ENCODE measurements at regions not wholly inside any gene's neighbourhood (a gene's known extent, or its start where the extent isn't known, plus 50 kb on each side); places are given as distances from the start of the nearest gene placed in this dataset.

DNA sequence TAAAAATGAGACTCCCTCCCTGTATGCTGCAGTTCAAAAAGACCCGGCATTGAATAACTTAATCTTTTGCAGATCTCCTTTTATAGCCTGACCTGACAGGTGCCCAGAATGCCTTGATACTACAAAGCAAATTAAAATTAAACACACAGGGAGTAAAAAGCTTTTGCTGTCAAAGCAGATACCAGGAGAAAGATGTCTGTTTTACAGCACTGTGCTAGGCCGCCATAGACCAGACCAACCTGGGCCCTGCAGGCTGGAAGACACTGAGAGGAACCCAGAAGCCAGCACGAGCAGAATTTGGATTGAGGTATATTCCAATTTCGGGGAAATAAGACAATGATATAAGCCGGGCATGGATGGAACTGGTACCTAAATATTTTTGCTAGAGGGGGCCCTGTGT lies 602.8 kb upstream of the SOX11 start:
- no peak for DNase-seq (ENCODE audit: low read depth)
- H3K4me3 ChIP-seq (ENCODE audit: low read depth, low read length), result no peak overlapping the region
- TF ChIP-seq, protein P1, sequence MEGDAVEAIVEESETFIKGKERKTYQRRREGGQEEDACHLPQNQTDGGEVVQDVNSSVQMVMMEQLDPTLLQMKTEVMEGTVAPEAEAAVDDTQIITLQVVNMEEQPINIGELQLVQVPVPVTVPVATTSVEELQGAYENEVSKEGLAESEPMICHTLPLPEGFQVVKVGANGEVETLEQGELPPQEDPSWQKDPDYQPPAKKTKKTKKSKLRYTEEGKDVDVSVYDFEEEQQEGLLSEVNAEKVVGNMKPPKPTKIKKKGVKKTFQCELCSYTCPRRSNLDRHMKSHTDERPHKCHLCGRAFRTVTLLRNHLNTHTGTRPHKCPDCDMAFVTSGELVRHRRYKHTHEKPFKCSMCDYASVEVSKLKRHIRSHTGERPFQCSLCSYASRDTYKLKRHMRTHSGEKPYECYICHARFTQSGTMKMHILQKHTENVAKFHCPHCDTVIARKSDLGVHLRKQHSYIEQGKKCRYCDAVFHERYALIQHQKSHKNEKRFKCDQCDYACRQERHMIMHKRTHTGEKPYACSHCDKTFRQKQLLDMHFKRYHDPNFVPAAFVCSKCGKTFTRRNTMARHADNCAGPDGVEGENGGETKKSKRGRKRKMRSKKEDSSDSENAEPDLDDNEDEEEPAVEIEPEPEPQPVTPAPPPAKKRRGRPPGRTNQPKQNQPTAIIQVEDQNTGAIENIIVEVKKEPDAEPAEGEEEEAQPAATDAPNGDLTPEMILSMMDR (conservative IDR thresholded peaks at IDR 0.05; ENCODE audit: low read depth, low read length), result no peak

DNA sequence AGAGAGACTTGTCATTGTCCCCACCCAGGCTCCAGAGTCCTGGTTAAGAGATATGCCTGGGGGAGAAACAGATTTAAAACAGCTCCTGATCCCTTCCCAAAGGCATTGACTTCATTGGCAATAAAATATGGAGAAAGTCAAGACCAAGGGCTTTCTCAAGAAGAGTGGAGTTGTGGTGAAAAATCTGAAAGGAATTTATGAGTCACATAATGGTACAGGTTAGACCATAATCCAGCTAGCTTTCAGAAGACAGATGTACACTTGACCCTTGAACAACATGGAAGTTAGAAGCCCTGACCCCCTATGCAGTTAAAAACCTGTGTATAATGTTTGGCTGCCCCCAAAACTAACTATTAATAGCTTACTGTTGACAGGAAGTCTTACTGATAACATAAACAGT lies 599.1 kb upstream of the SOX11 start:
- no peak for DNase-seq (ENCODE audit: low read depth)
- TF ChIP-seq, protein P1 (conservative IDR thresholded peaks at IDR 0.05; ENCODE audit: low read depth, low read length), result no peak
- H3K4me3 ChIP-seq (ENCODE audit: low read depth, low read length), result no peak overlapping the region

DNA sequence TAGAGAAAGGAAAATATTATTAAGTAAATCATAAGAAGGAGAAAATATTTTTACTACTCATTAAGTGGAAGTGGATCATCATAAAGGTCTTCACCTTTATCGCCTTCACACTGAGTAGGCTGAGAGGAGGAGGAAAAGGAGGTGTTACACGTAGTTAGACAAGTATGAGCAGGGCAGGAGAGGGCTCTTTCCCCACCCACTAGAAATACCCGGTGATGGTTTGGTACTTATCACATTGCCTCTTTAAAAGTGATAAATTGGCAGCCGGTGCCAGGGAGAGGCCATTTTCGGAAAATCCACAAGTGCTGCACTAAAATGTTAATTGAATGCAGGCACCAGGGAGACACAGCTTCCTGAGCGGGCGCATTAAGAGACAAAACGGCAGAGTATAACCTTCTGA lies 598.7 kb upstream of the SOX11 start:
- H3K4me3 ChIP-seq (ENCODE audit: low read depth, low read length), result no peak overlapping the region
- TF ChIP-seq, protein P1 (conservative IDR thresholded peaks at IDR 0.05; ENCODE audit: low read depth, low read length), result no peak
- no peak for DNase-seq (ENCODE audit: low read depth)

DNA sequence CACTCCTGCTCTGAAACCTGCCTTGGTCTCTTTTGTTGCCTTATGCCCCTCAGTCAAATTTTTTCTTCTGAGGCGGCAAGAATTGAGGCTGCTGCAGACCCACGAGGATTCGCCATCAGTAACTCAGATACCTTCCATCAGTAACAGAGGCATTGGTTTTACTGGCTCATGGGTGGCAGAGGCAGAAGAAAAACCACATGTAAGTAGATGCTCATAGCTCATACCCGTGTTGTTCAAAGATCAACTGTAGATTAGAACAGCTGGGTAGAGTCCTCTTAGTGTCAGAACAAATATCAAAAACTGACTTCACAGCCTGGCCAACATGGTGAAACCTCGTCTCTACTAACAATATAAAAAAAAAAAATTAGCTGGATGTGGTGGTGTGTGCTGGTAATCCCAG lies 598.0 kb upstream of the SOX11 start:
- DNase-seq (ENCODE audit: low read depth), result no peak
- no peak overlapping the region for H3K4me3 ChIP-seq (ENCODE audit: low read depth, low read length)
- TF ChIP-seq, protein P1 (conservative IDR thresholded peaks at IDR 0.05; ENCODE audit: low read depth, low read length), result no peak

DNA sequence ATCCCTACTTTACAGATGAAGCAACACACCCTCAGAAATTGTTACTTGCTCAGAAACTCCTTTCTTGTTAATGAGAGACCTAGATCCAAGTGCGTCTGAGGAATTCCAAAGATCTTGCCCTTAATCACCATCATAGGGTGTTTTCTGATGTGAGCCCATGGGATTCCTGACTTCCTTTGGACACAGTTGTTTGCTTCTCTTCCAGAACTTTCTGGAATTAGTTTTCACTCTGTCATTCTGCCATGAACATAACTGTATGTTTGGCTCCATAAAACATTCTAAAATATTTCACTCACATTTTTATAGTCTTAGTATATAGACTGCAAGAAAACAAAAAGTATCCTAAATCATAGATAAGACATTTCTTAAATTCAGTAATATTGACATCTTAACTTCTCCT lies 593.9 kb upstream of the SOX11 start:
- no peak for DNase-seq (ENCODE audit: low read depth)
- TF ChIP-seq, protein P1 (conservative IDR thresholded peaks at IDR 0.05; ENCODE audit: low read depth, low read length), result no peak
- no peak overlapping the region for H3K4me3 ChIP-seq (ENCODE audit: low read depth, low read length)

DNA sequence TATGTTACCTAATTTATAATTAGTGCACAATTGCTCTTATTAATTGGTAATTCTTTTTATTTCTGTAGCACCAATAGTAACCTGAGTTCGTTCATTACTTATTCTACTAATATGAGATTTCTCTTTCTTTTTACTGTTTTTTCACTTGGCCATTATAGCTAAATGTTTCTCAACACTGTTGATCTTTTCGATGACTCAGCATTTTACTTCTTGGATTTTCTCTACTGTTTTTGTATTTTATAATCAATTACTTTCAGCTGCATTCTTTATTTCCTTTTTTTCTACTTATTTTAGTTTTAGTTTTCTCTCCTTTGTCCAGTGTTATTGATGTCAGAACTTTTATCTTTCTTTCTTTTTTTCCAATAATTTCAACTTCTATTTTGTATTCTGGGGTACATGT lies 589.4 kb upstream of the SOX11 start:
- TF ChIP-seq, protein P1 (conservative IDR thresholded peaks at IDR 0.05; ENCODE audit: low read depth, low read length), result no peak
- no peak overlapping the region for H3K4me3 ChIP-seq (ENCODE audit: low read depth, low read length)
- DNase-seq (ENCODE audit: low read depth), result no peak

DNA sequence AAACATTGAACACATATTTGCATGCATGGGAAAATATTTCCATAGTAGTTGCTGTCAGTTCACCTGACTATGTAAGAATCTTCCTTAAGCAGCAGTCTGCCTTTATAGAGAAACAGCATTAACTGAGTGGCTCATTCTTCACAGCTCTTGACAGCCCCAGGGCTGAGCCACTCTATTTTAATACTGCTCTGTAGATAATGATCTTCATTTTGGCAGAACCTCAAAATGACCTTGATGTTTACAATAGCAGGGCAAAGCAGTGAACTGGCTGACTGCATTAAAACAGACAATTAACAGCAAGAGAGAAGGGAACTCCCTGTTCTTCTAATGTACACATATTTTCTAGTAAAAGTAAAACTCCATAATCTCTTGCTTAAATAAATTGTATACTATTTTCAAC lies 580.6 kb upstream of the SOX11 start:
- DNase-seq (ENCODE audit: low read depth), result no peak
- TF ChIP-seq, protein P1 (conservative IDR thresholded peaks at IDR 0.05; ENCODE audit: low read depth, low read length), result no peak
- H3K4me3 ChIP-seq (ENCODE audit: low read depth, low read length), result no peak overlapping the region
